GM23248 (cell line): ENCODE measurements at regions not wholly inside any gene's neighbourhood (a gene's known extent, or its start where the extent isn't known, plus 50 kb on each side); places are given as distances from the start of the nearest gene placed in this dataset.
A peak's percentile ranks its signal among the peaks of the same experiment; 100 is the strongest.

Experiments
- DNase-seq: peaks from one replicate; pipeline ENCODE4 v3.0.0-alpha.2; 2015
- H2AFZ ChIP-seq: fragments of 200-600 bp; sonication (generic); 2 replicates; pipeline ENCODE4 v1.6.1; 2016; ENCODE audit warnings: antibody characterized with exemption
- H3F3A ChIP-seq: fragments of 200-600 bp; sonication (generic); 2 replicates; pipeline ENCODE4 v1.6.1; 2016; ENCODE audit warnings: mild to moderate bottlenecking, antibody characterized with exemption, mixed run types; ENCODE audit not compliant: insufficient read depth
- H3K27ac ChIP-seq: fragments of 200-600 bp; sonication (generic); 2 replicates; pipeline ENCODE4 v1.5.1; 2016; ENCODE audit warnings: mild to moderate bottlenecking
- H3K27me3 ChIP-seq: fragments of 200-600 bp; sonication (generic); replicated peaks from 2 replicates; pipeline ENCODE4 v1.6.1; 2016; ENCODE audit warnings: mild to moderate bottlenecking; ENCODE audit not compliant: insufficient read depth
- H3K36me3 ChIP-seq: fragments of 200-600 bp; sonication (generic); 2 replicates; pipeline ENCODE4 v1.6.1; 2016; ENCODE audit warnings: low read depth, mild to moderate bottlenecking
- H3K4me1 ChIP-seq: fragments of 200-600 bp; sonication (generic); 2 replicates; pipeline ENCODE4 v1.6.1; 2016; ENCODE audit warnings: mild to moderate bottlenecking; ENCODE audit not compliant: insufficient read depth
- H3K4me2 ChIP-seq: fragments of 200-600 bp; sonication (generic); one replicate; pipeline ENCODE4 v1.6.1; 2016; ENCODE audit warnings: mild to moderate bottlenecking; ENCODE audit not compliant: unreplicated experiment
- H3K4me3 ChIP-seq: fragments of 200-600 bp; sonication (generic); 2 replicates; pipeline ENCODE4 v1.5.1; 2016; ENCODE audit warnings: mild to moderate bottlenecking
- H3K79me2 ChIP-seq: fragments of 200-600 bp; sonication (generic); 2 replicates; pipeline ENCODE4 v1.6.1; 2016; ENCODE audit warnings: mild to moderate bottlenecking; ENCODE audit not compliant: insufficient read depth
- H3K9ac ChIP-seq: fragments of 200-600 bp; sonication (generic); 2 replicates; pipeline ENCODE4 v1.6.1; 2016; ENCODE audit warnings: mild to moderate bottlenecking
- H3K9me2 ChIP-seq: fragments of 200-600 bp; sonication (generic); 2 replicates; pipeline ENCODE4 v1.6.1; 2016; ENCODE audit warnings: mixed run types, mild to moderate bottlenecking, moderate library complexity; ENCODE audit not compliant: insufficient read depth
- H3K9me3 ChIP-seq: fragments of 200-600 bp; sonication (generic); one replicate; pipeline ENCODE4 v1.6.1; 2017; ENCODE audit warnings: low read depth
- H4K20me1 ChIP-seq: fragments of 200-600 bp; sonication (generic); 2 replicates; pipeline ENCODE4 v1.6.0; 2016; ENCODE audit not compliant: insufficient read depth
- EZH2 ChIP-seq: fragments of 200-600 bp; sonication (generic); IDR thresholded peaks from 2 replicates; pipeline ENCODE4 v1.6.1; 2018; ENCODE audit warnings: antibody characterized with exemption, mild to moderate bottlenecking; ENCODE audit not compliant: insufficient read depth, poor library complexity, severe bottlenecking
- EZH2phosphoT487 ChIP-seq: fragments of 200-600 bp; sonication (generic); IDR thresholded peaks from 2 replicates; pipeline ENCODE4 v1.6.1; 2018; ENCODE audit warnings: antibody characterized with exemption, moderate library complexity, mild to moderate bottlenecking, low read depth; ENCODE audit not compliant: insufficient read depth
- WGBS, 2 experiments: methylation state at CpG; one replicate each; pipeline ENCODE4 v1.1.6; 2015 to 2017; ENCODE audit warnings: low lambda C conversion rate in 2 of 2, low coverage in 1 of 2; ENCODE audit errors: missing lambda C conversion rate in 2 of 2; 5-methylcytosine and 5-hydroxymethylcytosine counted together
- in situ Hi-C: fragments of 300-500 bp; cut with MboI; formaldehyde crosslinking; loops from 2 replicates; pipeline ENCODE4 v1.15.0; 2020

- peak overlapping the region; percentile 81 for H3K4me2 ChIP-seq
- peak; percentile 39 for DNase-seq
- H3K4me3 ChIP-seq: peak overlapping the region; percentile 54
- WGBS, 2 experiments: 18 to 22% methylated on average over 8 of the region's 8 CpGs
- no peaks in the 10 kb centered on the region for H3K36me3 ChIP-seq
- no peaks in the 10 kb centered on the region; the same call in 1 of the 2 replicates for H3K9me2 ChIP-seq
- peak overlapping the region; percentile 77 for H3K27ac ChIP-seq
- no peaks in the 10 kb centered on the region for H4K20me1 ChIP-seq
- peak overlapping the region; percentile 93 for H2AFZ ChIP-seq
- in situ Hi-C loops: no loop called here
- H3K4me1 ChIP-seq: peaks cover 58% of the 10 kb centered on the region
- peaks cover 31% of the 10 kb centered on the region; the same call in 1 of the 2 replicates for H3F3A ChIP-seq
- no peaks in the 10 kb centered on the region for H3K9me3 ChIP-seq
- H3K79me2 ChIP-seq: no peaks in the 10 kb centered on the region
- TF ChIP-seq EZH2phosphoT487 (no peak), EZH2 (no peak)
- no peaks in the 10 kb centered on the region for H3K27me3 ChIP-seq
- H3K9ac ChIP-seq: peak overlapping the region; percentile 69
Observed at GRCh38 chr5:73267766-73268435, 94.9 kb downstream of the TMEM174 start.

GRCh38 chr5:73266925-73267765 is 94.2 kb downstream of the TMEM174 start:
- Histone ChIP-seq H3K27me3 (no peaks in the 10 kb centered on the region), H3K36me3 (no peaks in the 10 kb centered on the region), H3K27ac (peak overlapping the region; percentile 77), H3K4me2 (peak overlapping the region; percentile 81), H3K79me2 (no peaks in the 10 kb centered on the region), H3K9ac (peak overlapping the region; percentile 69), H3K9me3 (no peaks in the 10 kb centered on the region), H2AFZ (peak overlapping the region; percentile 93), H3K4me3 (peak overlapping the region; percentile 54), H3F3A (peaks cover 36% of the 10 kb centered on the region), H4K20me1 (no peaks in the 10 kb centered on the region), H3K9me2 (no peaks in the 10 kb centered on the region; the same call in 1 of the 2 replicates), H3K4me1 (peaks cover 56% of the 10 kb centered on the region)
- in situ Hi-C loops: no loop called here
- DNase-seq: peak; percentile 71
- no peak for TF ChIP-seq EZH2phosphoT487
- TF ChIP-seq EZH2: no peak
- 4 to 5% methylated on average over 17 to 18 of the region's 18 CpGs for WGBS, 2 experiments

- H3K9me3 ChIP-seq: no peaks in the 10 kb centered on the region
- peak overlapping the region; percentile 54 for H3K4me3 ChIP-seq
- H3K79me2 ChIP-seq: no peaks in the 10 kb centered on the region
- H3K27ac ChIP-seq: peak overlapping the region; percentile 77
- in situ Hi-C loops: no loop called here
- no peaks in the 10 kb centered on the region; the same call in 1 of the 2 replicates for H3K9me2 ChIP-seq
- DNase-seq: peak; percentile 79
- peak overlapping the region; percentile 69 for H3K9ac ChIP-seq
- H2AFZ ChIP-seq: peak overlapping the region; percentile 93
- WGBS, 2 experiments: 29 to 40% methylated on average over 5 of the region's 5 CpGs
- H3K27me3 ChIP-seq: no peaks in the 10 kb centered on the region
- H3K4me1 ChIP-seq: peaks cover 55% of the 10 kb centered on the region
- no peaks in the 10 kb centered on the region for H4K20me1 ChIP-seq
- peak overlapping the region; percentile 81 for H3K4me2 ChIP-seq
- peaks cover 36% of the 10 kb centered on the region for H3F3A ChIP-seq
- no peaks in the 10 kb centered on the region for H3K36me3 ChIP-seq
- TF ChIP-seq EZH2: no peak
Observed at GRCh38 chr5:73266176-73266738, 93.3 kb downstream of the TMEM174 start.

GRCh38 chr5:73265641-73266040 is 92.6 kb downstream of the TMEM174 start:
- H3K36me3 ChIP-seq: no peaks in the 10 kb centered on the region
- peak overlapping the region; percentile 69; the same call in 1 of the 2 replicates for H3K9ac ChIP-seq
- in situ Hi-C loops: no loop called here
- no peak for TF ChIP-seq EZH2
- no peak for TF ChIP-seq EZH2phosphoT487
- peak; percentile 39 for DNase-seq
- H3K4me2 ChIP-seq: peak overlapping the region; percentile 81
- H3K9me2 ChIP-seq: no peaks in the 10 kb centered on the region; the same call in 1 of the 2 replicates
- peak overlapping the region; percentile 93 for H2AFZ ChIP-seq
- H3K27ac ChIP-seq: peak overlapping the region; percentile 77
- H3K79me2 ChIP-seq: no peaks in the 10 kb centered on the region
- H3K27me3 ChIP-seq: no peaks in the 10 kb centered on the region
- H3F3A ChIP-seq: peaks cover 36% of the 10 kb centered on the region
- WGBS, 2 experiments: 2 to 3% methylated on average over 3 of the region's 3 CpGs
- peaks cover 55% of the 10 kb centered on the region for H3K4me1 ChIP-seq
- peak overlapping the region; percentile 5; the same call in 1 of the 2 replicates for H3K4me3 ChIP-seq
- H3K9me3 ChIP-seq: no peaks in the 10 kb centered on the region
- no peaks in the 10 kb centered on the region for H4K20me1 ChIP-seq
